Neural crest cell (in vitro differentiated cells): ENCODE measurements at regions not wholly inside any gene's neighbourhood (a gene's known extent, or its start where the extent isn't known, plus 50 kb on each side); places are given as distances from the start of the nearest gene placed in this dataset.

ENCODE experiments used
- DNase-seq: peaks from one replicate; pipeline ENCODE4 v3.0.0; 2021; ENCODE audit warnings: low read depth, mixed read lengths, low spot score
- H3K27ac Mint-ChIP-seq: one replicate; pipeline ENCODE4 v1.8.0; 2021; ENCODE audit warnings: mild to moderate bottlenecking, mixed read lengths; ENCODE audit not compliant: unreplicated experiment
- H3K27me3 Mint-ChIP-seq: 2 replicates; pipeline ENCODE4 v1.8.0; 2021; ENCODE audit warnings: low read depth, mild to moderate bottlenecking, mixed read lengths
- H3K36me3 Mint-ChIP-seq: 2 replicates; pipeline ENCODE4 v1.8.0; 2021; ENCODE audit warnings: low read depth, mild to moderate bottlenecking, mixed read lengths
- H3K4me1 Mint-ChIP-seq: 2 replicates; pipeline ENCODE4 v1.8.0; 2021; ENCODE audit warnings: mixed read lengths
- H3K4me3 Mint-ChIP-seq: one replicate; pipeline ENCODE4 v1.8.0; 2021; ENCODE audit warnings: mild to moderate bottlenecking, mixed read lengths
- H3K9me3 Mint-ChIP-seq: 2 replicates; pipeline ENCODE4 v1.8.0; 2021; ENCODE audit warnings: mixed read lengths
- CTCF ChIP-seq: fragments of 200-600 bp; sonication (generic); conservative IDR thresholded peaks from 2 replicates; pipeline ENCODE4 v1.5.0; 2021; ENCODE audit warnings: antibody characterized with exemption, mild to moderate bottlenecking

- no peaks in the 10 kb centered on the region for H3K36me3 Mint-ChIP-seq
- H3K4me3 Mint-ChIP-seq, result no peak overlapping the region
- H3K27ac Mint-ChIP-seq, result no peak overlapping the region
- H3K4me1 Mint-ChIP-seq, result peaks cover 8% of the 10 kb centered on the region
- DNase-seq, result no peak
- H3K9me3 Mint-ChIP-seq, result no peaks in the 10 kb centered on the region
- no peaks in the 10 kb centered on the region for H3K27me3 Mint-ChIP-seq
- no peak for TF ChIP-seq CTCF
Observed at GRCh38 chr6:56863366-56863765, 91.5 kb upstream of the BEND6 start.

- H3K27ac Mint-ChIP-seq, result no peak overlapping the region
- H3K27me3 Mint-ChIP-seq, result no peaks in the 10 kb centered on the region
- no peak for TF ChIP-seq CTCF
- no peak for DNase-seq
- H3K4me3 Mint-ChIP-seq, result no peak overlapping the region
- H3K36me3 Mint-ChIP-seq, result no peaks in the 10 kb centered on the region
- H3K9me3 Mint-ChIP-seq, result no peaks in the 10 kb centered on the region
- H3K4me1 Mint-ChIP-seq, result peaks cover 8% of the 10 kb centered on the region
Observed at GRCh38 chr6:56862415-56863175, 92.3 kb upstream of the BEND6 start.

GRCh38 chr6:56860475-56860874 is 94.4 kb upstream of the BEND6 start:
- no peak overlapping the region for H3K4me3 Mint-ChIP-seq
- no peaks in the 10 kb centered on the region for H3K36me3 Mint-ChIP-seq
- DNase-seq, result no peak
- H3K27me3 Mint-ChIP-seq, result no peaks in the 10 kb centered on the region
- peaks cover 13% of the 10 kb centered on the region for H3K4me1 Mint-ChIP-seq
- H3K27ac Mint-ChIP-seq, result no peak overlapping the region
- TF ChIP-seq CTCF, result no peak
- no peaks in the 10 kb centered on the region for H3K9me3 Mint-ChIP-seq

- H3K27me3 Mint-ChIP-seq, result no peaks in the 10 kb centered on the region
- TF ChIP-seq CTCF, result no peak
- no peak overlapping the region for H3K4me3 Mint-ChIP-seq
- H3K36me3 Mint-ChIP-seq, result no peaks in the 10 kb centered on the region
- DNase-seq, result no peak
- H3K27ac Mint-ChIP-seq, result no peak overlapping the region
- peaks cover 22% of the 10 kb centered on the region for H3K4me1 Mint-ChIP-seq
- H3K9me3 Mint-ChIP-seq, result no peaks in the 10 kb centered on the region
Observed at GRCh38 chr6:56856036-56856580, 98.8 kb upstream of the BEND6 start.

GRCh38 chr6:56854086-56854485 is 100.8 kb upstream of the BEND6 start:
- no peaks in the 10 kb centered on the region for H3K27me3 Mint-ChIP-seq

More at GRCh38 chr6:56854086-56854485, 100.8 kb upstream of the BEND6 start:
- H3K9me3 Mint-ChIP-seq, result no peaks in the 10 kb centered on the region
- no peak for DNase-seq
- no peak overlapping the region for H3K4me3 Mint-ChIP-seq
- H3K4me1 Mint-ChIP-seq, result peaks cover 41% of the 10 kb centered on the region
- no peak overlapping the region for H3K27ac Mint-ChIP-seq
- no peak for TF ChIP-seq CTCF
- peaks cover 5% of the 10 kb centered on the region for H3K36me3 Mint-ChIP-seq
